ENCODE measurements at regions not wholly inside any gene's neighbourhood (a gene's known extent, or its start where the extent isn't known, plus 50 kb on each side); places are given as distances from the start of the nearest gene placed in this dataset.
"Not testable (repeated sequence)": the region's sequence is repeated elsewhere in the genome, so short reads cannot be mapped to it uniquely, and the experiment has no call there.

- no peak for DNase-seq
Observed at GRCh38 chr12:131428091-131428685, 282.7 kb upstream of the SFSWAP start.

- DNase-seq = not testable (repeated sequence)
Observed at GRCh38 chr12:131429221-131429620, 281.7 kb upstream of the SFSWAP start.

- DNase-seq = not testable (repeated sequence)
Observed at GRCh38 chr12:131429697-131430096, 281.2 kb upstream of the SFSWAP start.

GRCh38 chr12:131430158-131430742 is 280.6 kb upstream of the SFSWAP start:
- no peak for DNase-seq

- not testable (repeated sequence) for DNase-seq
Observed at GRCh38 chr12:131431126-131431655, 279.7 kb upstream of the SFSWAP start.

- DNase-seq = no peak
Observed at GRCh38 chr12:131432532-131433260, 278.2 kb upstream of the SFSWAP start.

- no peak for DNase-seq
Observed at GRCh38 chr12:131434208-131435125, 276.4 kb upstream of the SFSWAP start.

GRCh38 chr12:131436922-131437705 is 273.8 kb upstream of the SFSWAP start:
- no peak for DNase-seq

GRCh38 chr12:131437706-131438492 is 273.0 kb upstream of the SFSWAP start:
- no peak for DNase-seq

GRCh38 chr12:131438493-131438835 is 272.4 kb upstream of the SFSWAP start:
- DNase-seq = not testable (repeated sequence)

- DNase-seq = no peak
Observed at GRCh38 chr12:131438881-131439280, 272.0 kb upstream of the SFSWAP start.

- not testable (repeated sequence) for DNase-seq
Observed at GRCh38 chr12:131439752-131440151, 271.1 kb upstream of the SFSWAP start.

- DNase-seq = not testable (repeated sequence)
Observed at GRCh38 chr12:131440209-131441059, 270.5 kb upstream of the SFSWAP start.

GRCh38 chr12:131441060-131441396 is 269.9 kb upstream of the SFSWAP start:
- DNase-seq = no peak

GRCh38 chr12:131441638-131442336 is 269.1 kb upstream of the SFSWAP start:
- no peak for DNase-seq

GRCh38 chr12:131442337-131442918 is 268.5 kb upstream of the SFSWAP start:
- no peak for DNase-seq

GRCh38 chr12:131443019-131444000 is 267.6 kb upstream of the SFSWAP start:
- DNase-seq = no peak
